Sigmoid colon (tissue), 4 donors: ENCODE measurements at regions not wholly inside any gene's neighbourhood (a gene's known extent, or its start where the extent isn't known, plus 50 kb on each side); places are given as distances from the start of the nearest gene placed in this dataset.

ENCODE experiments used
- POLR2A ChIP-seq, 2 donors: fragments of 450-650 bp; IDR thresholded peaks; one replicate each; pipeline ENCODE4 v1.6.1; 2016; ENCODE audit warnings: antibody characterized with exemption in 2 of 2, mild to moderate bottlenecking in 2 of 2, moderate library complexity in 2 of 2
- POLR2AphosphoS5 ChIP-seq, 4 donors: sonication (generic); formaldehyde crosslinking; IDR thresholded peaks; one replicate each; pipeline ENCODE4 v1.6.1; 2017; ENCODE audit warnings: antibody characterized with exemption in 4 of 4
- TF ChIP-seq, protein P1 (sequence below), 4 experiments: fragments of 450-650 bp in 3 of 4; fragments of 200-600 bp in 1 of 4; IDR thresholded peaks; one replicate each; pipeline ENCODE4 v1.5.1; 2016 to 2019; ENCODE audit warnings: antibody characterized with exemption in 4 of 4, mild to moderate bottlenecking in 3 of 4, moderate library complexity in 2 of 4

DNA sequence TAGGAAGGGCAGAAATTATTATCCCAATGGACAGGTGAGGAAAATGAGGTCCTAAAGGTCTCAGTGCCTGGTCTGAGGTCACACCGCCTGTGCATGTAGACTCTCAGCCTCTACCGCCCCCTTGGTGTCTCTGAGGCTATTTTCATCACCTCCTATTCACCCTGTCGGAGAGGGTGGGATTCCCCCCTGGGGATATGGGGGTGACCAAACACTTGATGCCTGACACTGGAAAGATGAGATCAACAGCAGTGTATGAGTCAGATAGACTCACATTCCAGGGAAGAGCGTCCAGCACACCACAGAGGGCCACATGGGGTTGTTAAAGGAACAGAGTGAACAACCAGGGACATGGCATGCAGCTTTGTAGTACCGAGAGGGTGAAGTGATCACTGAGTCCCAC lies 199.7 kb downstream of the SMAD2 start:
- TF ChIP-seq, protein P1, sequence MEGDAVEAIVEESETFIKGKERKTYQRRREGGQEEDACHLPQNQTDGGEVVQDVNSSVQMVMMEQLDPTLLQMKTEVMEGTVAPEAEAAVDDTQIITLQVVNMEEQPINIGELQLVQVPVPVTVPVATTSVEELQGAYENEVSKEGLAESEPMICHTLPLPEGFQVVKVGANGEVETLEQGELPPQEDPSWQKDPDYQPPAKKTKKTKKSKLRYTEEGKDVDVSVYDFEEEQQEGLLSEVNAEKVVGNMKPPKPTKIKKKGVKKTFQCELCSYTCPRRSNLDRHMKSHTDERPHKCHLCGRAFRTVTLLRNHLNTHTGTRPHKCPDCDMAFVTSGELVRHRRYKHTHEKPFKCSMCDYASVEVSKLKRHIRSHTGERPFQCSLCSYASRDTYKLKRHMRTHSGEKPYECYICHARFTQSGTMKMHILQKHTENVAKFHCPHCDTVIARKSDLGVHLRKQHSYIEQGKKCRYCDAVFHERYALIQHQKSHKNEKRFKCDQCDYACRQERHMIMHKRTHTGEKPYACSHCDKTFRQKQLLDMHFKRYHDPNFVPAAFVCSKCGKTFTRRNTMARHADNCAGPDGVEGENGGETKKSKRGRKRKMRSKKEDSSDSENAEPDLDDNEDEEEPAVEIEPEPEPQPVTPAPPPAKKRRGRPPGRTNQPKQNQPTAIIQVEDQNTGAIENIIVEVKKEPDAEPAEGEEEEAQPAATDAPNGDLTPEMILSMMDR (IDR thresholded peaks at IDR 0.05), result no peak
- no peak for TF ChIP-seq POLR2A (IDR thresholded peaks at IDR 0.05)
- TF ChIP-seq POLR2AphosphoS5 (IDR thresholded peaks at IDR 0.05), result no peak
